DOHH2 (cell line): ENCODE measurements at regions not wholly inside any gene's neighbourhood (a gene's known extent, or its start where the extent isn't known, plus 50 kb on each side); places are given as distances from the start of the nearest gene placed in this dataset.

Experiments used
- H3F3A ChIP-seq: fragments of 200-600 bp; sonication (generic), shearing (Covaris generic); 2 replicates; pipeline ENCODE4 v1.6.0; 2016; ENCODE audit warnings: antibody characterized with exemption, mild to moderate bottlenecking; ENCODE audit not compliant: control insufficient read depth, insufficient read depth
- H3K27ac ChIP-seq: fragments of 200-600 bp; sonication (generic); 2 replicates; pipeline ENCODE4 v1.5.1; 2014; ENCODE audit warnings: low read depth, mild to moderate bottlenecking, low read length, moderate library complexity
- H3K27me3 ChIP-seq: fragments of 200-600 bp; sonication (generic); 2 replicates; pipeline ENCODE4 v1.6.1; 2014; ENCODE audit warnings: mild to moderate bottlenecking, low read length, mixed read lengths; ENCODE audit not compliant: control insufficient read depth
- H3K36me3 ChIP-seq: fragments of 200-600 bp; sonication (generic); 2 replicates; pipeline ENCODE4 v1.6.1; 2014; ENCODE audit warnings: mild to moderate bottlenecking, low read length, moderate library complexity, mixed read lengths; ENCODE audit not compliant: control insufficient read depth
- H3K4me1 ChIP-seq: fragments of 200-600 bp; sonication (generic); 2 replicates; pipeline ENCODE4 v1.6.1; 2014; ENCODE audit warnings: mild to moderate bottlenecking, low read length, mixed read lengths; ENCODE audit not compliant: control insufficient read depth
- H3K4me2 ChIP-seq: fragments of 200-600 bp; sonication (generic); 2 replicates; pipeline ENCODE4 v1.6.0; 2014; ENCODE audit warnings: mild to moderate bottlenecking, low read length, moderate library complexity
- H3K4me3 ChIP-seq: fragments of 200-600 bp; sonication (generic); 2 replicates; pipeline ENCODE4 v1.5.1; 2014; ENCODE audit warnings: mild to moderate bottlenecking, low read length, mixed read lengths
- H3K79me2 ChIP-seq: fragments of 200-600 bp; sonication (generic); 2 replicates; pipeline ENCODE4 v1.6.1; 2014; ENCODE audit warnings: mild to moderate bottlenecking, low read length, mixed read lengths; ENCODE audit not compliant: control insufficient read depth
- H3K9me2 ChIP-seq: fragments of 200-600 bp; sonication (generic); replicated peaks from 2 replicates; pipeline ENCODE4 v1.6.1; 2014; ENCODE audit warnings: mild to moderate bottlenecking, low read length, mixed read lengths; ENCODE audit not compliant: control insufficient read depth
- H3K9me3 ChIP-seq: fragments of 200-600 bp; sonication (generic); 2 replicates; pipeline ENCODE4 v1.6.1; 2014; ENCODE audit warnings: antibody characterized with exemption, low read length, mixed read lengths; ENCODE audit not compliant: control insufficient read depth, insufficient read depth
- H4K20me1 ChIP-seq: fragments of 200-600 bp; sonication (generic); 2 replicates; pipeline ENCODE4 v1.6.0; 2014; ENCODE audit warnings: low read depth, mild to moderate bottlenecking, antibody characterized with exemption, low read length, moderate library complexity; ENCODE audit not compliant: control insufficient read depth, insufficient read depth
- EZH2phosphoT487 ChIP-seq: fragments of 200-600 bp; sonication (generic); IDR thresholded peaks from 2 replicates; pipeline ENCODE4 v1.6.1; 2017; ENCODE audit warnings: borderline replicate concordance, mild to moderate bottlenecking, antibody characterized with exemption, low read length, moderate library complexity, mixed read lengths
- TF ChIP-seq, protein P1 (sequence below): fragments of 200-600 bp; sonication (generic); IDR thresholded peaks from one replicate; pipeline ENCODE4 v1.5.1; 2014; ENCODE audit warnings: antibody characterized with exemption, mild to moderate bottlenecking, low read depth, low read length; ENCODE audit not compliant: poor library complexity, severe bottlenecking

DNA sequence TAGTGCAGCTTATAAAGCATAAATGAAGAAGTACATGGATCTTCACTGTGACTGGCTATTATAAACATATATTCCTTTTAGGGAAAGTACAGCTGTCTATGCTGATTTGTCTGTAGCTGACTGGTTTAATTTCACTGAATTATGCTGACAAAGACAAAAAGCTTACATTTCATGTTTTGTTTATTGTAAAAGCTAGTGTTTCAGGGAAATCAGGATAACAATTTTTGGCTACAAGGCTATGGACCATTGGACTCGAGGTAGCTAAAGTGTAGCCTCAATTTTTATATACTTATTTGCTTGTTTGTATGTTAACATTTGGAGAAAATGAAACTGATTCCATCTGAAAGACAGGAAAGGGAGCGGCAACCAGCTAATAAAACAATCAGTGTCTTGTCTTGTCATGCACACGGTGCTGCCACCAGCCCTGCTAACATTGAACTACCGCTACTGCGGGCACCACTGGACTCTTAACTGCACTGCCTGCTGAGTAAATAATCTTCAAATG is 480.2 kb downstream of the COL11A1 start:
- H3K9me3 ChIP-seq: no peaks in the 10 kb centered on the region
- no peak overlapping the region for H3K27ac ChIP-seq
- H3K9me2 ChIP-seq: no peaks in the 10 kb centered on the region
- no peaks in the 10 kb centered on the region for H3K36me3 ChIP-seq
- no peaks in the 10 kb centered on the region for H3K4me1 ChIP-seq
- no peaks in the 10 kb centered on the region for H3K27me3 ChIP-seq
- H3K4me2 ChIP-seq: no peak overlapping the region
- no peak overlapping the region for H3K4me3 ChIP-seq
- H4K20me1 ChIP-seq: no peaks in the 10 kb centered on the region
- H3F3A ChIP-seq: no peaks in the 10 kb centered on the region
- H3K79me2 ChIP-seq: no peaks in the 10 kb centered on the region
- TF ChIP-seq, protein P1, sequence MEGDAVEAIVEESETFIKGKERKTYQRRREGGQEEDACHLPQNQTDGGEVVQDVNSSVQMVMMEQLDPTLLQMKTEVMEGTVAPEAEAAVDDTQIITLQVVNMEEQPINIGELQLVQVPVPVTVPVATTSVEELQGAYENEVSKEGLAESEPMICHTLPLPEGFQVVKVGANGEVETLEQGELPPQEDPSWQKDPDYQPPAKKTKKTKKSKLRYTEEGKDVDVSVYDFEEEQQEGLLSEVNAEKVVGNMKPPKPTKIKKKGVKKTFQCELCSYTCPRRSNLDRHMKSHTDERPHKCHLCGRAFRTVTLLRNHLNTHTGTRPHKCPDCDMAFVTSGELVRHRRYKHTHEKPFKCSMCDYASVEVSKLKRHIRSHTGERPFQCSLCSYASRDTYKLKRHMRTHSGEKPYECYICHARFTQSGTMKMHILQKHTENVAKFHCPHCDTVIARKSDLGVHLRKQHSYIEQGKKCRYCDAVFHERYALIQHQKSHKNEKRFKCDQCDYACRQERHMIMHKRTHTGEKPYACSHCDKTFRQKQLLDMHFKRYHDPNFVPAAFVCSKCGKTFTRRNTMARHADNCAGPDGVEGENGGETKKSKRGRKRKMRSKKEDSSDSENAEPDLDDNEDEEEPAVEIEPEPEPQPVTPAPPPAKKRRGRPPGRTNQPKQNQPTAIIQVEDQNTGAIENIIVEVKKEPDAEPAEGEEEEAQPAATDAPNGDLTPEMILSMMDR: no peak
- no peak for TF ChIP-seq EZH2phosphoT487

DNA sequence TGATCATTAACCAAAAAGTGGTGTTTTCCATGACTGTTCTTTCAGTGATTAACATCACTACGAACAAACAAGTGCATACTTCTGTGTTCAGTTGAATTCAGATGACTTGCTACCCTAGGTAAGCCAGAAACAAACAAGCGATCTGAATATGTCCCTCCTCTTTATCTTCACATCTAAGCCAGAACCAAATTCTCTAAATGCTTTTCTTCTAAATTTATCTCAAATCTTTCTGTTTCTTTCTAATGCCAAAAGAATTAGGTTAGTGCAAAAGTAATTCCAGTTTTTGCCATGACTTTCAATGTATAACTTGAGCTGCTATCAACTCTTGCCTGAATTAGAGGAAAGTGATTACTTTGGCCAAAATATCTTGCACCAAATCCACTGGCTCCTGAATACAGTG is 481.2 kb downstream of the COL11A1 start:
- H3K4me1 ChIP-seq: no peaks in the 10 kb centered on the region
- no peak overlapping the region for H3K4me3 ChIP-seq
- H4K20me1 ChIP-seq: no peaks in the 10 kb centered on the region
- H3K27me3 ChIP-seq: no peaks in the 10 kb centered on the region
- H3F3A ChIP-seq: no peaks in the 10 kb centered on the region
- no peaks in the 10 kb centered on the region for H3K79me2 ChIP-seq
- TF ChIP-seq EZH2phosphoT487: no peak
- TF ChIP-seq, protein P1: no peak
- no peaks in the 10 kb centered on the region for H3K9me2 ChIP-seq
- H3K27ac ChIP-seq: no peak overlapping the region
- H3K4me2 ChIP-seq: no peak overlapping the region
- H3K36me3 ChIP-seq: no peaks in the 10 kb centered on the region
- H3K9me3 ChIP-seq: no peaks in the 10 kb centered on the region

DNA sequence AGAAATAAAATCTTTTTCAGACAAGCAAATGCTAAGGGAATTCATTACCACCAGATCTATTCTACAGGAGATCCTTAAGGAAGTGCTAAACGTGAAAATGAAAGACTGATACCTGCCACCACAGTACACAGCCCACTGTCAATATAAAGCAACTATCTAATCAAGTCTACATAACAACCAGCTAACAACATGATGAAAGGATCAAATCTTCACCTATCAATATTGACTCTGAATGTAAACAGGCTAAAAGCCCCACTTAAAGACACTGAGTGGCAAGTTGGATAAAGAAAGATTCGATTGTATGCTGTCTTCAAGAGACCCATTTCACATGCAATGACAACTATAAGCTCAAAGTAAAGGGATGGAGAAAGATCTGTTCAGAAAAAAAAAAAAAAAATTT is 492.4 kb downstream of the COL11A1 start:
- Histone ChIP-seq H3K4me1 (no peaks in the 10 kb centered on the region), H3K4me2 (no peak overlapping the region), H3K27ac (no peak overlapping the region), H3K79me2 (no peaks in the 10 kb centered on the region), H3F3A (no peaks in the 10 kb centered on the region), H3K4me3 (no peak overlapping the region), H3K9me3 (no peaks in the 10 kb centered on the region; the same call in 1 of the 2 replicates), H3K9me2 (no peaks in the 10 kb centered on the region), H4K20me1 (no peaks in the 10 kb centered on the region), H3K27me3 (no peaks in the 10 kb centered on the region), H3K36me3 (no peaks in the 10 kb centered on the region)
- TF ChIP-seq EZH2phosphoT487: no peak
- TF ChIP-seq, protein P1: no peak
